ENCODE measurements at regions not wholly inside any gene's neighbourhood (a gene's known extent, or its start where the extent isn't known, plus 50 kb on each side); places are given as distances from the start of the nearest gene placed in this dataset.
"Not testable (repeated sequence)": the region's sequence is repeated elsewhere in the genome, so short reads cannot be mapped to it uniquely, and the experiment has no call there.

DNA sequence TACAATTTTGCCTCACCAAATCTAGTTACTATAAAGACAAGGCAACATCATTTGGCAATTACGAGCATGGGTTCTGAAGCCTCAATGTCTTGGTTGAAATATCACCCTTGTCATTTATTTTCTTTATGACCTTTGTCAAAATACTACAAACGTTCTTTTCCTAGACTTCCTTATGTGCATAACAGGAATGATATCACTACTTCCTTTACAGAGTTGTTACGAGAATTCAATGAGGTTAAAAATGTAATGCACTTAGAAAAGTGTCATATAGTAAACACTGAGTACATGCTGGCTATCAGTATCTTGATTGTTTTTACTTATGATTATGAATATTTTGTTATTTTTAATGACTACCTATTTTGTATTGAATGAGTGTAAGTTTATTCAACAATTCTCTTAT lies 640.9 kb upstream of the CCNG1 start:
- TF ChIP-seq, protein P1, sequence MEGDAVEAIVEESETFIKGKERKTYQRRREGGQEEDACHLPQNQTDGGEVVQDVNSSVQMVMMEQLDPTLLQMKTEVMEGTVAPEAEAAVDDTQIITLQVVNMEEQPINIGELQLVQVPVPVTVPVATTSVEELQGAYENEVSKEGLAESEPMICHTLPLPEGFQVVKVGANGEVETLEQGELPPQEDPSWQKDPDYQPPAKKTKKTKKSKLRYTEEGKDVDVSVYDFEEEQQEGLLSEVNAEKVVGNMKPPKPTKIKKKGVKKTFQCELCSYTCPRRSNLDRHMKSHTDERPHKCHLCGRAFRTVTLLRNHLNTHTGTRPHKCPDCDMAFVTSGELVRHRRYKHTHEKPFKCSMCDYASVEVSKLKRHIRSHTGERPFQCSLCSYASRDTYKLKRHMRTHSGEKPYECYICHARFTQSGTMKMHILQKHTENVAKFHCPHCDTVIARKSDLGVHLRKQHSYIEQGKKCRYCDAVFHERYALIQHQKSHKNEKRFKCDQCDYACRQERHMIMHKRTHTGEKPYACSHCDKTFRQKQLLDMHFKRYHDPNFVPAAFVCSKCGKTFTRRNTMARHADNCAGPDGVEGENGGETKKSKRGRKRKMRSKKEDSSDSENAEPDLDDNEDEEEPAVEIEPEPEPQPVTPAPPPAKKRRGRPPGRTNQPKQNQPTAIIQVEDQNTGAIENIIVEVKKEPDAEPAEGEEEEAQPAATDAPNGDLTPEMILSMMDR (IDR thresholded peaks at IDR 0.05) = no peak
- no peak for ATAC-seq (ENCODE audit: low FRiP score)
- DNase-seq (ENCODE audit: low spot score) = no peak

DNA sequence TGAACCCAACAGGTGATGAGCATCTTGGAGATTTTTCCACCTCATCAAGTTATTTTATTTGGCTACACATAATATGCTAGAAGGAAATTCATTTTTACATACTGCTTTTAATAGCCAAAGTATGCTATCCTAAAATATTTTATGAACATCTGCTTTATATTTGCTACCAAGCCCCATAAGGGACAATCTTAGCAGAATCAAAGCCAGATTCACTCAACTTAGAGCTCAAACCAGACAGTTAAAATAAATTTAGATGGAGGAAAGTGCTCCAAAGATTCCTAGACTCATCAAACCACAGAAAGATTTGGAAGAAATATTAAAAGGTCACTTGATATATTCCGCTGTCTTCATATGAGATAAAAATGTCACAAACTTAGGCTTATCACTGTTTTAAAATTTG lies 637.1 kb upstream of the CCNG1 start:
- TF ChIP-seq, protein P1 (IDR thresholded peaks at IDR 0.05) = no peak
- DNase-seq (ENCODE audit: low spot score) (no peak), ATAC-seq (ENCODE audit: low FRiP score) (no peak)

DNA sequence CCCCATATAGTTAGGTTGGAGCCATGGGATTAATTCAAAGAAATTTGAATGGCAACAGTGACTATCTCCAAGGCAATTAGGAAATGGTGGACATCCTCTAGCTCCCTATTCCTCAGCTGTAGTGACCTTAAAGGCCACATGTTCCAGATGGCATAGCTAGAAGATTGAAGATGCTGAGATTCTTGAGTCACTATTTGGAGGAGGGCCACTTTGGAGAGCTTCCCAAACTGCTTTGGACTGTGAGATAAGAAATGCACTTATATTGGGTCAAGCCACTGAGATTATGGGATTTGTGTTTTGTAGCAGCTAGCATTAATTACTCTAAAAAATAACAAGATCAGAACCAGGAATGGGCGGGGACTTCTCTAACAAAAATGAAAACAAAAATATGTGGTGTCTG lies 636.2 kb upstream of the CCNG1 start:
- no peak for ATAC-seq (ENCODE audit: low FRiP score)

DNA sequence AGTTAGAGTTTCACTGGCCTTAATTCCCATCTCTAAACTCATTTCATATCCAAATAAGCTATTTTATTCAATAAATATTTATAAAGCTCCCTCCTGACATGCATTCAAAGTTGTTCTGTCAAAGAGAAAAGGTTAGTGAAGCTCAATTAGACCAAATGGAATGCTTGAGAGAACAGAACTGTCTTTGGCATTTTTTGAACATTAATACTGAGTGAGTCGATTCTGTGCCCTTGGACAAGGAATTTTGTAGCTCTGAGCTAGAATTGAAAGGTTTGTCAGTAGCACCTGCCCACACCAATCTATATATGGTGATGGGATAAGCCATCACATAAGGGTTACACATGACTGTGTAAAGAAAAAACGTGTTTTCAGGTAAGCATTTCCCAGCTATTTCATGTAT lies 631.2 kb upstream of the CCNG1 start:
- no peak for ATAC-seq (ENCODE audit: low FRiP score)
- TF ChIP-seq, protein P1 (IDR thresholded peaks at IDR 0.05) = no peak
- DNase-seq (ENCODE audit: low spot score) = no peak

More for the DNA sequence above, 636.2 kb upstream of the CCNG1 start:
- TF ChIP-seq, protein P1 (IDR thresholded peaks at IDR 0.05) = no peak
- DNase-seq (ENCODE audit: low spot score) = no peak

DNA sequence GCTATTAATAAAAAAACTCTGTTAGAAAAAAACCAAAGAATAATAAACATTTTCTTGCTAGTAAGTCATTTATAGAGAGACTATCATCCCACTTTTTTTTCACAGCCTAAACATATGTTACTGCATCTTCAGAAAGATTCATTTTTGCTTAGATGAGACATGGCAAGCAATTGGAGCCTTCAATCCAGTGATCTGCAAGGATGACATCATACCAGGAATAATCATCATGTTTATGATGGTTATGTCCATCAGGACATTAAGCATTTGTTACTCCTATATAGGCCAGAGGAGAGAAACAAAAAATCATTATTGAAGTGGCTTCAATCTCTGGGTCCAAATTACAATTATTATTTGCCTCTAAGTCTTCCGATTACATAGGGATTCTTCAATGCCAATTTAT lies 626.3 kb upstream of the CCNG1 start:
- TF ChIP-seq, protein P1 (IDR thresholded peaks at IDR 0.05) = no peak
- ATAC-seq (ENCODE audit: low FRiP score) (no peak), DNase-seq (ENCODE audit: low spot score) (no peak)

DNA sequence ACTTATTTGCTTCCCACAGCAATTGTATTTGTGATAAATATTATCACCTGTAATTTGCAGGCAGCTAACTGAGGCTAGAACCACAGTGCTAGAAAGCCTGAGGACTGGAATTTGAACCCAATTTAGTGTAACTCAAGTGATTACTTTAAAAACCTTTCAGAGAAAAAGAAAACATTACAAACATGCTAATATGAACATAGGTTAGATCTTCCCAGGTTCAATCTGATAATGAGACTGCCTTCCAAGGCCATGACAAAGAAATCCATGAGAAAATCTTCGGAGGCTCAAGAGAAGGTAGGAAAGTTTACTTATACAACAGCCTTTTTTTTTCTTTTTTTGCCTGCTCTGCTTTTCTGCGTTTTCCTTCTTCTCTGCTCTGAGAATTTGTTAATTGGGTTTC lies 620.6 kb upstream of the CCNG1 start:
- ATAC-seq (ENCODE audit: low FRiP score) (no peak), DNase-seq (ENCODE audit: low spot score) (no peak)
- TF ChIP-seq, protein P1 (IDR thresholded peaks at IDR 0.05) = no peak

GRCh38 chr5:162817364-162817763 lies 620.0 kb upstream of the CCNG1 start:
- TF ChIP-seq, protein P1 (IDR thresholded peaks at IDR 0.05) = no peak
- DNase-seq (ENCODE audit: low spot score) = no peak

GRCh38 chr5:162821664-162822063 lies 615.7 kb upstream of the CCNG1 start:
- ATAC-seq (ENCODE audit: low FRiP score); DNase-seq (ENCODE audit: low spot score): not testable (repeated sequence)

More at GRCh38 chr5:162817364-162817763, 620.0 kb upstream of the CCNG1 start:
- ATAC-seq (ENCODE audit: low FRiP score) = no peak
